CD4-positive, alpha-beta memory T cell (primary cell): ENCODE measurements at regions not wholly inside any gene's neighbourhood (a gene's known extent, or its start where the extent isn't known, plus 50 kb on each side); places are given as distances from the start of the nearest gene placed in this dataset.
"Not testable (repeated sequence)": the region's sequence is repeated elsewhere in the genome, so short reads cannot be mapped to it uniquely, and the experiment has no call there.

ENCODE experiments used
- CTCF ChIA-PET: fragments of 350-600 bp; sonication (Branson Sonifier 250); formaldehyde crosslinking; loops from one replicate; lab custom pipeline; 2021; ENCODE audit warnings: inconsistent platforms; ENCODE audit not compliant: partially characterized antibody; lab: Charles Lee
- POLR2A ChIA-PET: fragments of 350-600 bp; sonication (Branson Sonifier 250); formaldehyde crosslinking; loops from one replicate; lab custom pipeline; 2021; ENCODE audit not compliant: partially characterized antibody; lab: Charles Lee
- DNase-seq, 5 donors: peaks; one replicate each; pipeline versions ENCODE4 v3.0.0 to v3.0.0-alpha.2; 2020 to 2022; ENCODE audit warnings: mixed read lengths in 1 of 5
- H3K27ac ChIP-seq: one replicate; pipeline ENCODE4 v1.7.0; 2013; ENCODE audit warnings: low read depth, low read length
- H3K27me3 ChIP-seq: 2 replicates; pipeline ENCODE4 v1.7.0; 2013; ENCODE audit warnings: mild to moderate bottlenecking, low read length, moderate library complexity; ENCODE audit not compliant: insufficient read depth
- H3K36me3 ChIP-seq: 2 replicates; pipeline ENCODE4 v1.7.0; 2013; ENCODE audit warnings: mild to moderate bottlenecking, low read length, moderate library complexity; ENCODE audit not compliant: insufficient read depth
- H3K4me1 ChIP-seq: 2 replicates; pipeline ENCODE4 v1.7.0; 2013; ENCODE audit warnings: mild to moderate bottlenecking, low read length, moderate library complexity; ENCODE audit not compliant: insufficient read depth
- H3K4me3 ChIP-seq, 2 donors: one replicate each; pipeline ENCODE4 v1.7.0; 2013; ENCODE audit warnings: low read length in 2 of 2, mild to moderate bottlenecking in 1 of 2
- H3K9me3 ChIP-seq, 2 donors: one replicate each; pipeline ENCODE4 v1.7.0; 2013; ENCODE audit warnings: low read length in 2 of 2, control low read depth in 1 of 2; ENCODE audit not compliant: control insufficient read depth in 1 of 2
- H3K27ac Mint-ChIP-seq, 7 donors: one replicate each; pipeline ENCODE4 v1.8.0; 2020 to 2021; ENCODE audit warnings: mixed read lengths in 7 of 7, mild to moderate bottlenecking in 6 of 7, inconsistent platforms in 3 of 7, moderate library complexity in 3 of 7
- H3K27me3 Mint-ChIP-seq, 2 donors: one replicate each; pipeline ENCODE4 v1.8.0; 2020 to 2021; ENCODE audit warnings: mixed read lengths in 2 of 2
- H3K36me3 Mint-ChIP-seq, 2 donors: one replicate each; pipeline ENCODE4 v1.8.0; 2020 to 2021; ENCODE audit warnings: mixed read lengths in 2 of 2, inconsistent platforms in 1 of 2, mild to moderate bottlenecking in 1 of 2
- H3K4me1 Mint-ChIP-seq, 4 donors: one replicate each; pipeline ENCODE4 v1.8.0; 2020 to 2021; ENCODE audit warnings: mixed read lengths in 4 of 4, mild to moderate bottlenecking in 1 of 4
- H3K4me3 Mint-ChIP-seq, 8 donors: one replicate each; pipeline ENCODE4 v1.8.0; 2020 to 2021; ENCODE audit warnings: mixed read lengths in 8 of 8, mild to moderate bottlenecking in 7 of 8, moderate library complexity in 6 of 8, inconsistent platforms in 3 of 8
- H3K9me3 Mint-ChIP-seq, 8 donors: one replicate each; pipeline ENCODE4 v1.8.0; 2020 to 2021; ENCODE audit warnings: mixed read lengths in 8 of 8, mild to moderate bottlenecking in 5 of 8, inconsistent platforms in 3 of 8, moderate library complexity in 1 of 8
- intact Hi-C: fragments of 100-400 bp; cut with micrococcal nuclease; formaldehyde crosslinking; loops from one replicate; pipeline ENCODE4 v1.15.1; 2023

DNA sequence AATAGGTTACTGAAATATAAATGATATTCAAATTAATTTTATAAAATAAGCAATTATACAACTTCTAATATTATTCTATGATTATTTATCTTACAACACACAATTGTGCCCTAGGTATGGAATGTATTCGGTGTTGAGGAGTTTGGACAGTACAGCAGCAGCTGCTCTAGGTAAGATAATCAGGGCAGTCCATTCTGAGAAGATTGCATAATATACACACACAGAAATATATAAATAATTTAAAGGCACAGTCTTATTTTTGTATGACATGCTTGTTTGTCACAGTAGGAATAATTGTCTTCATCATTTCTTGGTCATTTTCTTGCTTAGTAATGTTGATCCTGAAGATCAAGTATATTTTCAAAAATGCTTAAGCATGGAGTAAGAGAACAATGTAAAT is 849.4 kb upstream of the MIR17HG start:
- no peak overlapping the region for H3K27ac Mint-ChIP-seq
- no peaks in the 10 kb centered on the region for H3K4me1 ChIP-seq
- H3K4me3 Mint-ChIP-seq, result no peak overlapping the region
- H3K27ac ChIP-seq, result no peak overlapping the region
- CTCF ChIA-PET, result no interaction called here
- intact Hi-C loops, result no loop called here
- H3K4me3 ChIP-seq, result no peak overlapping the region
- H3K36me3 ChIP-seq, result no peaks in the 10 kb centered on the region
- H3K27me3 ChIP-seq, result no peaks in the 10 kb centered on the region
- H3K4me1 Mint-ChIP-seq, result no peaks in the 10 kb centered on the region
- H3K9me3 ChIP-seq, result no peaks in the 10 kb centered on the region
- H3K27me3 Mint-ChIP-seq, result no peaks in the 10 kb centered on the region
- H3K9me3 Mint-ChIP-seq, result peaks cover 0 to 19% (median 10%) of the 10 kb centered on the region in 8 donors
- no peak for DNase-seq
- no peaks in the 10 kb centered on the region for H3K36me3 Mint-ChIP-seq
- POLR2A ChIA-PET, result no interaction called here

DNA sequence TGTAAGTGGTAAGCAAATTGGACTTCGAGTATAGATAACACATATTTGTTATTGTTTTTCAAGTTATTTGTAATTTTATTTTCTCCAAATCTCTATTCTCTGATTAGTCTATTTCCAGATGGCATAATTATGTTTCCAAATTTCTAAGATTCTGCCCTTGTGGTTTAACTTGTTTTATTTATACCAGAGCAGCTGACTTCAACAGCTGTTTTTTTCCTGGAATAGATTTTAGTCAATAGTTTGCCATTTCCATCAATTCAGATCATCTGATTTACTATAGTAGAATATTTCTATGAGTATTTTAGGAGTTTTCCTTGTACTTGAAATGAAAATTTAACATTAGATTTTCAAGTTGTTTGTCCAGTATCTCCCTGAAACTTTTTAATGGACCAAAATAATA is 848.7 kb upstream of the MIR17HG start:
- Histone ChIP-seq H3K4me3 (no peak overlapping the region), H3K36me3 (no peaks in the 10 kb centered on the region), H3K27me3 (no peaks in the 10 kb centered on the region), H3K27ac (no peak overlapping the region), H3K9me3 (no peaks in the 10 kb centered on the region), H3K4me1 (no peaks in the 10 kb centered on the region)
- Mint-ChIP-seq H3K27ac (no peak overlapping the region), H3K4me3 (no peak overlapping the region), H3K9me3 (peaks cover 0 to 15% (median 5%) of the 10 kb centered on the region in 8 donors), H3K27me3 (no peaks in the 10 kb centered on the region), H3K36me3 (no peaks in the 10 kb centered on the region), H3K4me1 (no peaks in the 10 kb centered on the region)
- no peak for DNase-seq
- intact Hi-C loops, result no loop called here
- CTCF ChIA-PET, result no interaction called here
- POLR2A ChIA-PET, result no interaction called here

DNA sequence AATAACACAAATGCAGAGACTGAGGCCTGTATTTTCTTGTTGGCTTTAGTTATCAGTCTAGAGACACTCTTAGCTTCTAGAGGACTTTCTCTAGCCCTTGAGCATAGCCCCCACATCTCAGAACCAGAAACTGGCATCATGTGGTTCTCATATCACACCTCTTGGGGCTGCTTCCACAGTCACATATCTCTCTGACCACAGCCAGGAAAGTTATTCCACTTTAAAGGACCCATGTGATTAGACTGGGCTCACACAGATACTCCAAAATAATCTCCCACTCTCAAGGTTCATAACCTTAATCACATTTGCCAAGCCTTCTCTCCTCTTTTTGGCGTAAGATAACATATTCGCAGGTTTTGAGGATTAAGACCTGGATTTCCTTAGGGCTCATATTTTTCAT is 846.9 kb upstream of the MIR17HG start:
- no peak for DNase-seq
- H3K4me3 Mint-ChIP-seq, result no peak overlapping the region
- no peaks in the 10 kb centered on the region for H3K27me3 Mint-ChIP-seq
- H3K9me3 Mint-ChIP-seq, result peaks cover 0 to 8% (median 4%) of the 10 kb centered on the region in 8 donors
- H3K4me3 ChIP-seq, result no peak overlapping the region
- no peak overlapping the region for H3K27ac ChIP-seq
- no peaks in the 10 kb centered on the region for H3K4me1 ChIP-seq
- ChIA-PET POLR2A (no interaction called here), CTCF (no interaction called here)
- no peak overlapping the region for H3K27ac Mint-ChIP-seq
- H3K36me3 ChIP-seq, result no peaks in the 10 kb centered on the region
- no peaks in the 10 kb centered on the region for H3K9me3 ChIP-seq
- H3K27me3 ChIP-seq, result no peaks in the 10 kb centered on the region
- no peaks in the 10 kb centered on the region for H3K36me3 Mint-ChIP-seq
- H3K4me1 Mint-ChIP-seq, result no peaks in the 10 kb centered on the region
- intact Hi-C loops, result no loop called here

DNA sequence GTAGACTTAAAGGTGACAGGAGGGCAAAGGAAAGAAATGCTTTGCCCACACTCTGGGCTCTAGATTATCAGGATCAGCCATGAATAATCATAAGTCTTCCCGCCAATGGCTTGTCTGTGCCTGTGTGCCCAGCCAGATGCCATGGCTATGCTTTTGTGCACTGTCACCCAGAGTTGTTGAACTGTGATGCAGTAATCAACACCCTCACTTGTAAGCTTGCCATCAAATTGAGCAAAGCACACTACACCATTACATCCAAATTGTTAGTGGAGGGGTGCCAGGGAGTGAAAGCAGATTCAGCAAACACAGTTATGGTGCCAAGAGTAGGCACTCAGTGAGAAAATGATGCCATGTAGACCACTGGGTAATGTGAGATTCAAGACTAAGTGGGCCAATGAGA is 845.3 kb upstream of the MIR17HG start:
- Mint-ChIP-seq H3K9me3 (peaks cover 0 to 11% (median 4%) of the 10 kb centered on the region in 8 donors), H3K4me3 (no peak overlapping the region), H3K36me3 (no peaks in the 10 kb centered on the region), H3K27me3 (no peaks in the 10 kb centered on the region), H3K27ac (no peak overlapping the region), H3K4me1 (no peaks in the 10 kb centered on the region)
- ChIA-PET POLR2A (no interaction called here), CTCF (no interaction called here)
- Histone ChIP-seq H3K4me1 (no peaks in the 10 kb centered on the region), H3K36me3 (no peaks in the 10 kb centered on the region), H3K4me3 (no peak overlapping the region), H3K9me3 (no peaks in the 10 kb centered on the region), H3K27me3 (no peaks in the 10 kb centered on the region), H3K27ac (no peak overlapping the region)
- intact Hi-C loops, result no loop called here
- DNase-seq, result no peak

DNA sequence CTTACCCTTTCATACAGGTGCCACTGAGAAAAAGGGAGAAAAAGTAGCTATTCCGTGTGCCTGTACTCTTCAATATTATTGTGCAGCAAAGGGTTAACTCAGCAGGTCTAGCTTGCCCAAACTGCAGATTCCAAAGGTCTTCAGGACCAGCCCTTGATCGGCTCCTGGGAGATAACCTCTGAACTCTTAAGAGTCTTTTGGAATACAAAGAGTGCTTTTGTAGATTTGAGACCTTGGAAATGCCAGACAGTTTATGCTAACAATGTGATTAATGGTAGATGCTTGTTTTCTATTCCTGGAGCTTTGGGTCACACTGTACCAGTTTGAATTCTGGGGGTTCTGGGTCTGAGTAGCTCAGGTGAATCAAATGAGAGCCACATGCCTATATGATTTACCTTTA is 844.7 kb upstream of the MIR17HG start:
- Mint-ChIP-seq H3K36me3 (no peaks in the 10 kb centered on the region), H3K4me3 (no peak overlapping the region), H3K27me3 (no peaks in the 10 kb centered on the region), H3K9me3 (peaks cover 0 to 13% (median 4%) of the 10 kb centered on the region in 8 donors), H3K27ac (no peak overlapping the region), H3K4me1 (no peaks in the 10 kb centered on the region)
- no peak for DNase-seq
- Histone ChIP-seq H3K4me3 (no peak overlapping the region), H3K27ac (no peak overlapping the region), H3K9me3 (no peaks in the 10 kb centered on the region), H3K4me1 (no peaks in the 10 kb centered on the region), H3K27me3 (no peaks in the 10 kb centered on the region), H3K36me3 (no peaks in the 10 kb centered on the region)
- CTCF ChIA-PET, result no interaction called here
- intact Hi-C loops, result no loop called here
- POLR2A ChIA-PET, result no interaction called here

DNA sequence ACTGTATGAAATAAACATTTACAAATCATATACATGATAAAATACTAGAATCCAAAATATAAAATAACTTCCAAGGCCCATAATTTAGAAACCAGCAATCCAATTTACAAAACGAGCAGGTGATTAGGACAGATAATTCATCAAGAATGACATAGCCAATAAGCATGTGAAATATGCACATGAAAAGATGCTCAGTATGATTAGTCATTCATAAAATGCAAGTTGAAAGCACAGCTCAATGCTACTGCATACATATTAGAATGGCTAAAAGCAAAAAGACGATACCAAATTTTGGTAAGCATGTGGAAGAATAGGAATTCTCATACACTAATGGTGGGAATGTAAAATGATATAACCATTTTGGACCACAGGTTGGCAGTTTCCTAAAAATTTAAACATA is 837.2 kb upstream of the MIR17HG start:
- CTCF ChIA-PET, result no interaction called here

DNA sequence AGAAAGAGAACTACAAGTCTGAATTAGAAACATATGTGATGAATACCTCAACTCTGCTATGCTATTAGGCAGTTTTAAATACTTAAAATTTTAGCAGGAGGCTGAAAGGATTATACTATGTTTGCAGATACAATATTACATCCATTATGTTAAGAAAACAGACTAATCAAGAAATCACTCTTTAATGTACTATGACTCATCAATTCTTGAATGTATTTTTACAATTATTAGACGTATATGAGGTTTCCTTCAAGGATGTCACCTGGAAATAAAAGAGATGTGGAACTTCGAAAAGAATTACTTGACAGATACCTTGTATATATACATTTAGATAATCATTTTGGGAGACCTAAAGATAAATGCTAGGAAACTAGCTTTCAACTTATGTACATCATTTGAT is 835.6 kb upstream of the MIR17HG start:
- Histone ChIP-seq H3K9me3 (no peaks in the 10 kb centered on the region), H3K4me1 (no peaks in the 10 kb centered on the region), H3K36me3 (no peaks in the 10 kb centered on the region), H3K4me3 (no peak overlapping the region), H3K27me3 (no peaks in the 10 kb centered on the region), H3K27ac (no peak overlapping the region)
- Mint-ChIP-seq H3K4me3 (no peak overlapping the region), H3K27me3 (no peaks in the 10 kb centered on the region), H3K4me1 (no peaks in the 10 kb centered on the region), H3K9me3 (peaks cover 0 to 12% (median 4%) of the 10 kb centered on the region in 8 donors), H3K36me3 (no peaks in the 10 kb centered on the region), H3K27ac (no peak overlapping the region)
- DNase-seq, result no peak
- intact Hi-C loops, result no loop called here
- ChIA-PET POLR2A (no interaction called here), CTCF (no interaction called here)

More for the DNA sequence above, 837.2 kb upstream of the MIR17HG start:
- Histone ChIP-seq H3K4me3 (no peak overlapping the region), H3K9me3 (no peaks in the 10 kb centered on the region), H3K4me1 (no peaks in the 10 kb centered on the region), H3K27ac (no peak overlapping the region), H3K27me3 (no peaks in the 10 kb centered on the region), H3K36me3 (no peaks in the 10 kb centered on the region)
- intact Hi-C loops, result no loop called here
- DNase-seq, result no peak
- H3K9me3 Mint-ChIP-seq, result peaks cover 0 to 16% (median 5%) of the 10 kb centered on the region in 8 donors
- H3K27me3 Mint-ChIP-seq, result no peaks in the 10 kb centered on the region
- POLR2A ChIA-PET, result no interaction called here
- no peaks in the 10 kb centered on the region for H3K4me1 Mint-ChIP-seq
- H3K4me3 Mint-ChIP-seq, result no peak overlapping the region
- no peak overlapping the region for H3K27ac Mint-ChIP-seq
- no peaks in the 10 kb centered on the region for H3K36me3 Mint-ChIP-seq

DNA sequence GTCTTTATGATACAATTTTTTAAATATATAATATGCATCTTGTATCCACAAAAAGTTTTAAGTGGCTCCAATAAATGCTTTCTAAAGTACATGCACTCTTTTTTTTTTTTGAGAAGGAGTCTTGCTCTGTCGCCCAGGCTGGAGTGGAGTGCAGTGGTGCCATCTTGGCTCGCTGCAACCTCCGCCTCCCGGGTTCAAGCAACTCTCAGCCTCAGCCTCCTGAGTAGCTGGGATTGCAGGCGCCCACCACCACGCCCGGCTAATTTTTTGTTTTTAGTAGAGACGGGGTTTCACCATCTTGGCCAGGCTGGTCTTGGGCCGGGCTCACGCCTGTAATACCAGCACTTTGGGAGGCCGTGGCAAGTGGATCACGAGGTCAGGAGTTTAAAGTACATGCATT is 832.8 kb upstream of the MIR17HG start:
- H3K27ac Mint-ChIP-seq, H3K36me3 ChIP-seq, DNase-seq, H3K9me3 Mint-ChIP-seq, CTCF ChIA-PET, H3K36me3 Mint-ChIP-seq, intact Hi-C loops, H3K9me3 ChIP-seq, H3K27ac ChIP-seq, H3K27me3 ChIP-seq, H3K4me1 Mint-ChIP-seq, H3K27me3 Mint-ChIP-seq, H3K4me3 ChIP-seq, H3K4me1 ChIP-seq, H3K4me3 Mint-ChIP-seq, POLR2A ChIA-PET: not testable (repeated sequence)
